ENCODE measurements at regions not wholly inside any gene's neighbourhood (a gene's known extent, or its start where the extent isn't known, plus 50 kb on each side); places are given as distances from the start of the nearest gene placed in this dataset.
"Not testable (repeated sequence)": the region's sequence is repeated elsewhere in the genome, so short reads cannot be mapped to it uniquely, and the experiment has no call there.

GRCh38 chr19:14328406-14328805, 52.8 kb upstream of the ADGRE5 start:
- no peak for DNase-seq (ENCODE audit: low spot score)

- DNase-seq (ENCODE audit: low spot score) = not testable (repeated sequence)
These were observed 54.2 kb upstream of the ADGRE5 start for GRCh38 chr19:14327061-14327460.

- no peak for DNase-seq (ENCODE audit: low spot score)
These were observed 55.4 kb upstream of the ADGRE5 start for GRCh38 chr19:14325863-14326262.

GRCh38 chr19:14325134-14325533, 56.1 kb upstream of the ADGRE5 start:
- no peak for DNase-seq (ENCODE audit: low spot score)

- DNase-seq (ENCODE audit: low spot score) = no peak
These were observed 58.3 kb upstream of the ADGRE5 start for GRCh38 chr19:14322889-14323463.

- DNase-seq (ENCODE audit: low spot score) = no peak
These were observed 61.0 kb upstream of the ADGRE5 start for GRCh38 chr19:14320253-14320652.

- DNase-seq (ENCODE audit: low spot score) = not testable (repeated sequence)
These were observed 61.5 kb upstream of the ADGRE5 start for GRCh38 chr19:14319720-14320119.

- DNase-seq (ENCODE audit: low spot score) = no peak
These were observed 62.4 kb upstream of the ADGRE5 start for GRCh38 chr19:14318873-14319272.

GRCh38 chr19:14317157-14317556, 64.1 kb upstream of the ADGRE5 start:
- DNase-seq (ENCODE audit: low spot score) = no peak

GRCh38 chr19:14315433-14315832, 65.8 kb upstream of the ADGRE5 start:
- DNase-seq (ENCODE audit: low spot score) = no peak

- DNase-seq (ENCODE audit: low spot score) = no peak
These were observed 71.2 kb upstream of the ADGRE5 start for GRCh38 chr19:14310055-14310454.

- no peak for DNase-seq (ENCODE audit: low spot score)
These were observed 75.5 kb upstream of the ADGRE5 start for GRCh38 chr19:14305706-14306105.

GRCh38 chr19:14301150-14301549, 80.1 kb upstream of the ADGRE5 start:
- DNase-seq (ENCODE audit: low spot score) = no peak

GRCh38 chr19:14300303-14300702, 80.9 kb upstream of the ADGRE5 start:
- no peak for DNase-seq (ENCODE audit: low spot score)

- DNase-seq (ENCODE audit: low spot score) = not testable (repeated sequence)
These were observed 81.9 kb upstream of the ADGRE5 start for GRCh38 chr19:14299224-14299827.

GRCh38 chr19:14297883-14298576, 83.2 kb upstream of the ADGRE5 start:
- DNase-seq (ENCODE audit: low spot score) = not testable (repeated sequence)

GRCh38 chr19:14294974-14295373, 86.3 kb upstream of the ADGRE5 start:
- DNase-seq (ENCODE audit: low spot score) = not testable (repeated sequence)

- not testable (repeated sequence) for DNase-seq (ENCODE audit: low spot score)
These were observed 87.5 kb upstream of the ADGRE5 start for GRCh38 chr19:14293816-14294170.

- DNase-seq (ENCODE audit: low spot score) = not testable (repeated sequence)
These were observed 87.3 kb upstream of the ADGRL1 start for GRCh38 chr19:14293101-14293815.

- not testable (repeated sequence) for DNase-seq (ENCODE audit: low spot score)
These were observed 83.8 kb upstream of the ADGRL1 start for GRCh38 chr19:14289810-14290209.

- not testable (repeated sequence) for DNase-seq (ENCODE audit: low spot score)
These were observed 81.9 kb upstream of the ADGRL1 start for GRCh38 chr19:14287837-14288236.

GRCh38 chr19:14286594-14286993, 80.6 kb upstream of the ADGRL1 start:
- DNase-seq (ENCODE audit: low spot score) = not testable (repeated sequence)

GRCh38 chr19:14285726-14286125, 79.8 kb upstream of the ADGRL1 start:
- DNase-seq (ENCODE audit: low spot score) = not testable (repeated sequence)
